GM12872 (cell line): ENCODE measurements at regions not wholly inside any gene's neighbourhood (a gene's known extent, or its start where the extent isn't known, plus 50 kb on each side); places are given as distances from the start of the nearest gene placed in this dataset.

Experiments used
- TF ChIP-seq, protein P1 (sequence below): IDR thresholded peaks from 3 replicates; pipeline ENCODE4 v1.5.1; 2011; ENCODE audit warnings: low read depth, mild to moderate bottlenecking, low read length, moderate library complexity; ENCODE audit not compliant: insufficient read depth

DNA sequence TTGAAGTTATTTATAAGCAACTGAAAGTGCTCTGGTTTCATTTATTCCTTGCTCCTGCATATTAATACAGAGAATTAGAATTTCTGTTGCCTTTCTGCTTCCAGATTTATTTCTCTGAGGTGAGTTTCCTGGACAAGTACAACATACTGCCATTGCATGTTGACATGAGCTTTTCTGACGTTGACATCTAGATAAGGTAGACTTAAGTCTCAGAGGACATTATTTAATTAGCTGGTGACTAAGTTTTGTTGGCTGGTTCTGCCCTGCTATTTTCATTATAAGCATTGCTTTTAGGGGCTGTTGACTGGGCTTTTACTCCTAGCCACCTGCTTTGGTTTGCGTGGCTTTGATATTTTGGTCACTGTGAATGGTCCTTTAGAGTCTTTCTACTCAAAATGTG, 282.9 kb upstream of the SPRED2 start:
- TF ChIP-seq, protein P1, sequence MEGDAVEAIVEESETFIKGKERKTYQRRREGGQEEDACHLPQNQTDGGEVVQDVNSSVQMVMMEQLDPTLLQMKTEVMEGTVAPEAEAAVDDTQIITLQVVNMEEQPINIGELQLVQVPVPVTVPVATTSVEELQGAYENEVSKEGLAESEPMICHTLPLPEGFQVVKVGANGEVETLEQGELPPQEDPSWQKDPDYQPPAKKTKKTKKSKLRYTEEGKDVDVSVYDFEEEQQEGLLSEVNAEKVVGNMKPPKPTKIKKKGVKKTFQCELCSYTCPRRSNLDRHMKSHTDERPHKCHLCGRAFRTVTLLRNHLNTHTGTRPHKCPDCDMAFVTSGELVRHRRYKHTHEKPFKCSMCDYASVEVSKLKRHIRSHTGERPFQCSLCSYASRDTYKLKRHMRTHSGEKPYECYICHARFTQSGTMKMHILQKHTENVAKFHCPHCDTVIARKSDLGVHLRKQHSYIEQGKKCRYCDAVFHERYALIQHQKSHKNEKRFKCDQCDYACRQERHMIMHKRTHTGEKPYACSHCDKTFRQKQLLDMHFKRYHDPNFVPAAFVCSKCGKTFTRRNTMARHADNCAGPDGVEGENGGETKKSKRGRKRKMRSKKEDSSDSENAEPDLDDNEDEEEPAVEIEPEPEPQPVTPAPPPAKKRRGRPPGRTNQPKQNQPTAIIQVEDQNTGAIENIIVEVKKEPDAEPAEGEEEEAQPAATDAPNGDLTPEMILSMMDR, result no peak

DNA sequence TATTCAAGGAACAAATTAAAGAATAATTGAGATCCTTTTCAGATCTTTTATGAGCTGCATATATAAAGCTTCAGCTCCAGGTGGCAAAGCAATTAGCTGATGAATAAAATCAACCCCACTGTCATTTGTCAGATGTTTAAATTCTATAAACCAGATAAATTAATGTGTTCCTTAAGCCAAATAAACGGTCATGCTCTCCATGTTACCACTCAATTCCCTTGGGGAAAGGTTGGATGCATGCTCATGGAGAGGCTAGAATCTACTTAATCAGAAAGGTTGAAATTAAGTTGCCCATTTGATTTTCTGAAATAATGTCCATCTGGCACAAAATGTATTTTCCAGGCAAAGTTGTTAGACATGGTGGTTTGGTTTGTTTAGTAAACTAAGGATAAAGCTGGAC, 282.5 kb upstream of the SPRED2 start:
- TF ChIP-seq, protein P1, result no peak

DNA sequence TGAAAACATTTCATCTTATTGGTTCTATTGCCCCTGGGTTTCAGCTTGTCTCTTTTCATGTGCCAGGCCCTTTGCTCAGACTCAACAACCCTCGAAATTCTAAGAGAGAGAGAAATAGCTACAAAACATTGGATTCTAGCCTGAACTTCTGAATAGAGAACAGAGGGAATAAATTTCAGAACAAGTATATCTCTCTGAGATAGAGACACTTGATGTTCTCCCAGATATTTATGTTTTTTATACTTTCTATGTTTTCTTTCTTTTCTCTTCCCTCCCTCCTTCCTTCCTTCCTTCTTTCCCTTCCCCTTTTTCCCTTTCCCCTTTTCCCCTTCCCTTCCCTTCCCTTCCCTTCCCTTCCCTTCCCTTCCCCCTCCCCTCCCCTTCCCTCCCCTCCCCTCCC, 279.5 kb upstream of the SPRED2 start:
- TF ChIP-seq, protein P1, result no peak

GRCh38 chr2:65710779-65711295, 278.4 kb upstream of the SPRED2 start:
- TF ChIP-seq, protein P1, result peak; percentile 44; the same call in 2 of the 3 replicates

GRCh38 chr2:65710356-65710755, 278.0 kb upstream of the SPRED2 start:
- TF ChIP-seq, protein P1, result no peak

- TF ChIP-seq, protein P1, result no peak
Observed at GRCh38 chr2:65708086-65708485, 275.7 kb upstream of the SPRED2 start.

GRCh38 chr2:65706411-65706810, 274.0 kb upstream of the SPRED2 start:
- TF ChIP-seq, protein P1, result no peak
